ENCODE measurements at regions not wholly inside any gene's neighbourhood (a gene's known extent, or its start where the extent isn't known, plus 50 kb on each side); places are given as distances from the start of the nearest gene placed in this dataset.

- DNase-seq, result no peak
These were observed 137.6 kb upstream of the SSTR1 start for GRCh38 chr14:38070061-38070588.

- no peak for DNase-seq
These were observed 134.1 kb upstream of the SSTR1 start for GRCh38 chr14:38073641-38074040.

- no peak for DNase-seq
These were observed 133.6 kb upstream of the SSTR1 start for GRCh38 chr14:38074081-38074480.

- no peak for DNase-seq
These were observed 132.9 kb upstream of the SSTR1 start for GRCh38 chr14:38074754-38075153.

- DNase-seq, result no peak
These were observed 129.3 kb upstream of the SSTR1 start for GRCh38 chr14:38078393-38078792.

GRCh38 chr14:38079268-38079667 is 128.4 kb upstream of the SSTR1 start:
- no peak for DNase-seq

GRCh38 chr14:38079886-38080285 is 127.8 kb upstream of the SSTR1 start:
- no peak for DNase-seq

GRCh38 chr14:38080696-38081095 is 127.0 kb upstream of the SSTR1 start:
- no peak for DNase-seq

- DNase-seq, result no peak
These were observed 124.7 kb upstream of the SSTR1 start for GRCh38 chr14:38083039-38083438.

GRCh38 chr14:38089123-38089522 is 118.6 kb upstream of the SSTR1 start:
- DNase-seq, result no peak

GRCh38 chr14:38090506-38090905 is 117.2 kb upstream of the SSTR1 start:
- no peak for DNase-seq

- DNase-seq, result no peak
These were observed 109.4 kb upstream of the SSTR1 start for GRCh38 chr14:38098074-38098836.

- DNase-seq, result no peak
These were observed 106.0 kb upstream of the SSTR1 start for GRCh38 chr14:38101679-38102078.

- no peak for DNase-seq
These were observed 104.0 kb upstream of the SSTR1 start for GRCh38 chr14:38103542-38104225.

GRCh38 chr14:38105106-38105702 is 102.5 kb upstream of the SSTR1 start:
- DNase-seq, result no peak

- DNase-seq, result no peak
These were observed 100.5 kb upstream of the SSTR1 start for GRCh38 chr14:38107216-38107631.

- DNase-seq, result no peak
These were observed 99.0 kb upstream of the SSTR1 start for GRCh38 chr14:38108681-38109080.

GRCh38 chr14:38110258-38110657 is 97.4 kb upstream of the SSTR1 start:
- no peak for DNase-seq

GRCh38 chr14:38111046-38111445 is 96.7 kb upstream of the SSTR1 start:
- DNase-seq, result no peak

- DNase-seq, result no peak
These were observed 94.2 kb upstream of the SSTR1 start for GRCh38 chr14:38113546-38113945.

- DNase-seq, result no peak
These were observed 90.8 kb upstream of the SSTR1 start for GRCh38 chr14:38116895-38117294.

- no peak for DNase-seq
These were observed 87.6 kb upstream of the SSTR1 start for GRCh38 chr14:38120109-38120508.

GRCh38 chr14:38121320-38122020 is 86.2 kb upstream of the SSTR1 start:
- no peak for DNase-seq

Measured in stimulated activated CD4-positive, alpha-beta T cell treated with anti-CD3 and anti-CD28 coated beads, Interleukin-12 subunit alpha, Interleukin-12 subunit beta, amount 100 ng/mL, for 4 hours (primary cell).